Cerebellar cortex (tissue), 1 donor: ENCODE measurements at regions not wholly inside any gene's neighbourhood (a gene's known extent, or its start where the extent isn't known, plus 50 kb on each side); places are given as distances from the start of the nearest gene placed in this dataset.

Source experiments
- DNase-seq: peaks from one replicate; pipeline ENCODE4 v3.0.0-alpha.2; 2015; ENCODE audit warnings: low spot score

DNA sequence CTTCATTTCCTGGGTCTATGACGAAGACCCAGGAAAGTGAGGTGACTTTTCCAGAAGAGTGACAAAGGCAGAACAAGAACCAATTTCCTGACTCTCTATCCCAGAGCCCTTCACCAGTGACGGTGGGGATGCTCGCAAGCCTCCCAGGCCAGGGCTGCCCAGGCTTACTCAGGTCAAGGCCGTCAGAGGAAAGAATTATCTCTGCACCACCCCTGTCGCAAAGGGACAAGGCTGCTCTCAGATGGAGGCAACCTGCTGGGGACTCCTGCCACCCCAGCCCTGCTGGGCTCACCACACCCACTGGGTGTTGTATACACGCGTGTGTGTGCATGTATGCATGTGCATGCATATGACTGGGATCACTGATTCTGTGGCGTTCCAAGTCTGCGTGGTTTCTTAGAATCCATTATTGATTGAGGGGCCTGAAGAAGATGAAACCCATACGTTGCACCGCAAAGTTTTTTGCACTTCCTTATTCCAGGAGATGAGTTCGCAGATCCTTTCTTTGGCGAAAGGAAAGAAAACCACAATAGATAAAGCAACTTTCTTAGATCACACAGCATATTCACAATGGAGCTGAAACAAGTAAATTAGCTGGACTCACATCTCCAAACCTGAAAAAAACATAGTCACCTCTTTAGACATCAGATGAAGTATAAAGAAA lies 255.8 kb downstream of the RHOU start:
- no peak for DNase-seq

GRCh38 chr1:228992044-228992443 lies 256.8 kb downstream of the RHOU start:
- DNase-seq: no peak

- no peak for DNase-seq
These were observed 257.7 kb downstream of the RHOU start for GRCh38 chr1:228992907-228993535.

DNA sequence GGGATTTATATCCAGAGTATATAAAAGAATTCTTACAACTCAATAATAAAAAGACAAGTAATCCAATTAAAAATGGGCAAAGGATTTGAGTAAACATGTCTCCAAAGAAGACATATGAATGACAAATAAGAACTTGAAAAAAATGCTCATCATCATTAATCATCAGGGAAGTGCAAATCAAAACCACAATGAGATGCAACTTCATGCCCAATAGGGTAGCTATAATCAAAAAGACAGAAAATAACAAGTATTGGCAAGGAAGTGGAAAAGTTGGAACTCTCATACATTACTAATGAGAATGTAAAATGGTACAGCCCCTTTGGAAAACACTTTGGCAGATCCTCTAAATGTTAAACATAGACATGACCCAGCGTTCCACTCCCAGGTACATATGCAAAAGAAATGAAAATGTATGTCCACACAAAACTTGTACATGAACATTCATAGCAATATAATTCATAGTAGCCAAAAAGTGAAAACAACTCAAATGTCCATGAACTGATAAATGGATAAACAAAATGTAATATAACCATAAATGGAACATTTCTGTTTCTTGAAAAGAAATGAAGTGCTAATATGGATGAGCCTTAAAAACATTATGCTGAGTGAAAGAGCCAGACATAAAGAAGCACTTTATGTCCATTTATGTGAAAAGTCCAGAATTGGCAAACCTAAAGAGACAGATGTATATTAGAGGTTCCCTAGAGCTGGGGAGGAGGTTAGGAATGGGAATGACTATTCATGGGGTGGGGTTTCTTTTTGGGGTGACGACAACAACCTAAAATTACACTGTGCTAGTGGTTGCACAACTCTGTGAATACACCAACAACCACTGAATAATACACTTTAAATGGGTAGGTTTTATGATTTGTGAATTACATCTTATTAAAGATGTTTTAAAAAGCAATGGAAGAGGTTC lies 259.7 kb downstream of the RHOU start:
- no peak for DNase-seq

GRCh38 chr1:228996281-228996680 lies 261.0 kb downstream of the RHOU start:
- no peak for DNase-seq

GRCh38 chr1:228997721-228998144 lies 262.5 kb downstream of the RHOU start:
- no peak for DNase-seq

DNA sequence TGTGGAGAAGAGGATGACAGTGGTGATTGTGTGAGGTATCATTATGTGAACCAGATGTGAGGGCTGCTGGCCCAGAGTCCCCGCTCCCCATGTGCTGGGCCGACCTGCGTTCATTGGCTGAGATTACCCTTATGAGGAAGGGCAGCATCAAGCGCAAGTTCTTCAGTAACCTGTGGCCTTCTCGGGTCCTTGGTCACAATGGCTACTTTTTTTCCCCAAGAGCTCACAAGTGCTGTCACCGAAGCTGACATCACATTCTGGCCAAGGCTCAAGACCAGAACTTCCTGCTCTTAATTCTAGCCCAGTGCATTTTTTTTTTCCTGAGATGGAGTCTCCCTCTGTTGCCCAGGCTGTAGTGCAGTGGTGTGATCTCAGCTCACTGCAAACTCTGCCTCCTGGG lies 262.9 kb downstream of the RHOU start:
- DNase-seq: no peak

DNA sequence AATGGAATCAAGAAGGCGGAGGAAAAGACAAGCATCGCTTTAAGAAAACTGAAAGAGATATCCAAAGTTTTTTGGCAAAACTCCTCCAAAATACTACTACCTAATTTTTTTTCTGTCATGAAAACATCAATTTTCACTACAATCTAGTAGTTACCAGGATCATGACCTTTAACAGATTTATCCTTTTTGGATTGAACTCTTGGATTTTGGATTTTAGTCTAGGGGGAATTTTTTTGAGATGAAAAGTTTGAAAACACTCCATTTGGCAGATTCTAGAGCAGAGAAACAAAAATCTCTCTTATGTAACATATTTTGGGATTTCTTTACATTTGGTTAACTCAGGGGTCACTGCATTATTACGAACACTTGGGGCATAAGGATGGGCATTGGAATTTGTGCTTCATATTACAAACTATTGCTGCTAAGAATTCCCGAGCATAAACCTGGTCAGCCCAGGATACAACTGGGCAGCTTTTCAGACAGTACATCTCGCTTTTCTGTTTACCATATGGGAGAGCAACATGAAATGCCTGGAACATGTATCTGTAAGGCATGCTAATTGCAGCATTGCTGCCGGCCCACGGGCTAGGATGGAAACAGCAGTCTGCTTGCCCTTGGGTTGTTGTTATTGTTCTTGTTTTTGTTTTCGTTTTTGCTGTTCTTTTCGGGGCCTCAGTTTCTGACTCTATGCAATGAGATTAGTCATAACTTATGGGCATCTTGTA lies 264.3 kb downstream of the RHOU start:
- DNase-seq: no peak

DNA sequence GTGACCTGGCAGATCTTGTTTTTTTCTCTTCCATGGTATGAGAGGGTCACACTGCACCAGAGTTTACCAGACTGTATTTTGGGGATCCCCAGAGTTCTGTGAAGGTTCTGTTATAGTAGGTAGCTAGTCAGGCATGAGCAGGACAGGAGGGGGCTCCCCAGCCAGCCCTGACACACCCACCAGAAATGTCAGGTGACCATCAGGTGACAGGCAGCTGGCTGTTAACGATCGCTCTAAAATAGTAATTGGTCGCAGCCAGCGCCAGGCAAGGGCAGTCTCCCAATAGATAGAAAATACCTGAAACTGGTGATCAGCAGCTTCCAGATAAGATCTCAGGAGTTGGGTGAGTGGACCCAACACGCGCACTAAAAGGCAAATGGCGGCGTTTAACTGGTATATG lies 264.9 kb downstream of the RHOU start:
- DNase-seq: no peak

DNA sequence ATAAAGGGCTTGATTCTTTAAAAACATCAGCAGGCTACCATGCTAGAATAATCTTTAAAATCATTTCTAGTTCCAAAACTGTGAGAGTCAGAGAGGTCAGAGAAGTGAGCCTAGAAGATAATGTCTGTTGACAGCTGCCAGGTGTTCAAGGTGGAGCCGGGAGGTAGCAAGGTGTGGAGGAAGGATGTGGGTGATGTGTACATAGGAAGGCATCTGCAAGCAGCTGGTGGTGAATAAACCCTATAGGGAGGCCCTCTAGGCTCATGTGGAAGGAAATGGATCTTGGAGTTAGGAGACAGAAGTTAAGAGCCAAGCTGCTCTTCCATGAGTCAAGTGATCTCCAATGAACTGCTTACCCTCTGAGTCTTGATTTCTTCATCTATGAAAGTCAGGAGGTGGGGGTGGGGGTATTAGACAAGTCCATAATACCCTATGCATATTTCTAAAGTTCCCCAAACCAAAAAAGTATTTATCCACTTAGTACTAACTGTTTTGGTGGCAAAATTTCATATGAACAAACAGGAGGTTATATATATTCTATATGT lies 266.3 kb downstream of the RHOU start:
- DNase-seq: no peak

GRCh38 chr1:229002037-229002436 lies 266.8 kb downstream of the RHOU start:
- DNase-seq: no peak

GRCh38 chr1:229002451-229002960 lies 267.2 kb downstream of the RHOU start:
- no peak for DNase-seq

- DNase-seq: peak; percentile 59
These were observed 267.5 kb upstream of the RAB4A start for GRCh38 chr1:229003233-229004031.

DNA sequence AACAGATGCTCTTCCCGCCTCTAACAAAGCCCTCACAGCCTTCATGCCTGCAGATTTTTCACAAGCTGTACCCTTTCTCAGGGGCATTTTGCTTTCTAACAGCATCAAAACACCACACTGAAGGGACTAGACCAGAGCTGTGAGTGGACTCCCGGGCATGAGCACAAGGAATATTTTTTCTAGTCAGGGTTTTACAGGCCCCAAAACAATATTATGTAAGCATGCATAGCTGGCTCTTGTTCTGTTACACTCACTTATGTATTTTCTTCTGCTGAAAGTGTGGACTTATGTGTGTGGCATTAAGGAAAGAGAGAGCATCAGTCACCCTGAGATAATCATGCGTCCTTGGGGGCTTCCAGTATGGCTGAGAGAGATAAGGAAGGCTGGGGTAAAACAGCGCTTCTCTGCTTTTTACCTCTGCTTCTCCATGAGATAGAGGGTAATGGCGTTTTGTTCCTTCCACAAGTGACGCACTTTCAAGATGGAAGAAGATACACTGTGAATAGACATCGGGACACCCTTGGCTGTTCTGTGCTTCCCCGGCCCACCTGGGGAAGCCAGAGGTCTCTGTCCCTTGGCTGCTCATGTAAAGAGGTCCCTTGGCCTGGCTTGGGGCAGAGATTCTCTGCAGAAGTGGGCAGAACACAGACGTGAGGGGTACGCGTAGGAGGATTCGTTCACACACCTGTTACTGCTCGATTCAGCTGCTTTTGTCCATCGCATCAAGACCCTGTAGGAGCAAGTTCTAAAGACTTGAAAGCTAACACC lies 266.7 kb upstream of the RAB4A start:
- DNase-seq: no peak

DNA sequence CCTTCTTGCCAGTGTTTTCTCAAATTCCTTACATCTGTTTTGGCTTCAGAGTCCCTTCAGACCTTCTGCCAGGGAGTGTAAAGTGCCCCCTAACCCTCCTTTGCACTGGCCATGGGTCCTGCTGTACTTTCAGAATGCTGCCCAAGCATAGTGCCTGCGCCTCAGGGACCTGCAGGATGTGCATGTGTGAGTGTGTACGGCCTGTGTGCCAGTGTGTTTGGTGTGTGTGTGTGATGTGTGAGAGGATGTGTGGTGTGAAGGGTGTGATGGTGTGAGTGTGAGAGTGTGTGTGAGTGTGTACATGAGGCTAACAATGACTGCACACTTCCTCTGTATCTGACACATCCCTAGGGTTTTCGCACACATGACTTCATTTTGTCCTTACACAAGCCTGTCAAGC lies 265.8 kb upstream of the RAB4A start:
- no peak for DNase-seq

DNA sequence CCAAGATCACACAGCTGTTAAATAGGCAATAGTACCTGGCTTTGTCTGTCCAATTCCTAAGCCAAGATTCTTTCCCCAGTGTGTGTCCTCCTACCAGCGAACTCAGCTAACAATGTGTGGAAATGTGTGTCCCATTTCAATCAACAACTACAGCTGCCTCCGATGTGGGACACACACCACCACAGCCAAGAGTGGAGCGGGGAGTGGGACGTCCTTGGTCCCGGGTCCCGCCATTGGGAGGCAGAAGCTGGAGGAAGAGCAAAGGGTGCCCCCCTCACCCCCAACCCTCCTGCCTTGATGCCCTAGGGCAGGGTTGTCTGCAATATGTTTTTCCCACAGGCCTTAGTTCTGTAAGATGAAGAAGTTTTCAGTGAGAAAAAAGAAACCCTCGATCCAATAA lies 265.4 kb upstream of the RAB4A start:
- DNase-seq: no peak

DNA sequence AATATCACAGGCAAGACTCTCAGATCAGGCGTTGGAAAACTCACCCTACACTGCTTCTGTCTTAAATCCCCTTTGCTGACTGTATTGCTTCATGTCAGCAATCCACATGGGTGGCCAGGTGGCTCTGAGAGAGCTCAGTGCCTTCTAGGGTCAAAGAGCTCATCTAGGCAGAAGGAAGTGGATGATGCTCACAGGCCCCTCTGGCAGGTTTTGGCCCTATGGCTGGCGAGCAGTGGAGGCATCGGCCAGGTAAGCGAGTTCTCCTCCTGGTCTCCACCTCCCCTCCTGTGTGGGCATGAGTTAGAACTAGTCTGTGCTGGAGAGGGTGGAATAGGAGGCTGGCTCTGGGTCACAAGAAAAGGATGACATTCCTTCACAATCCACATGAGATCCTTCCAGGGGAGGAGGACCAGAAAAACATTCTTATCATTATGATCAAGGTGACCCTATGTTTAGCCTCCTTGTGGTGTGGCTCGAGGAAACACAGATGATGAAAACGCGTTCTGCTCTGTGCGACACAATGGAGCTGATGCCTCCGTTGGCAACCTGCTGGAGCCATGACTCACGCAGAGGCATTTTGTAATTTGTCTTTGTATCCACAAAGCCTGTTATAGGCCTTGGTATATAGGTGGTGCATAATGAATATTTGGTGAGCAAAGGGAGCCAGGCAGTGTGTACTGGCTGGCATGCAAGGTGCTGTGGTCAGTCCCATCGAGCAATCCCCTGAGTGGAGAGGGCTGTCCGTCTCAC lies 264.6 kb upstream of the RAB4A start:
- DNase-seq: no peak

DNA sequence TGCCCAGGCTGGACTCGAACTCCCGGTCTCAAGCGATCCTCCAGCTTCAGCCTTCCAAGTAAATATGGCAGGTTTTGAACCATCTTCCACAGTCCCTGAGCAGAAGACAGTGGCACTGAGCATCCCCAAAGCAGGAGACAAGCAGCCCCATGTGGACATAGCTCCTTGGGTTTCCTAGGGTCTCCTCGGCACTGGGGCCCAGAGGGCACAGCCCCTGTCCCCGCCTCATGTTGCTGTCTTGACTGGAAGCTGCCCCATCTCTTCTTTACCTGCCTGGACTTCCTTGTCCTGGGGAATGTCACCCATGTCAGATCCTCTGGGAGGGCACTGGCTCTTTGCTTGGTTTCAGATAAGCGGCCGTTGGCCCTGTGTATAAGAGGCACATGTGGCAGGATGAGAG lies 263.7 kb upstream of the RAB4A start:
- no peak for DNase-seq

- DNase-seq: no peak
These were observed 263.2 kb upstream of the RAB4A start for GRCh38 chr1:229007701-229008100.
